ENCODE measurements at regions not wholly inside any gene's neighbourhood (a gene's known extent, or its start where the extent isn't known, plus 50 kb on each side); places are given as distances from the start of the nearest gene placed in this dataset.
A peak's percentile ranks its signal among the peaks of the same experiment; 100 is the strongest.

GRCh38 chr4:38318737-38319455 lies 345.1 kb upstream of the KLF3 start:
- Histone ChIP-seq H3K9me2 (ENCODE audit: insufficient read depth, low read length) (no peaks in the 10 kb centered on the region), H3K27ac (ENCODE audit: low read length) (no peak overlapping the region), H3K27me3 (ENCODE audit: insufficient read depth, low read depth, low read length) (no peaks in the 10 kb centered on the region), H3K79me2 (replicated peaks; ENCODE audit: insufficient read depth, low read length) (no peaks in the 10 kb centered on the region), H3F3A (ENCODE audit: insufficient read depth, low read length, poor library complexity, severe bottlenecking) (no peaks in the 10 kb centered on the region), H4K20me1 (ENCODE audit: insufficient read depth) (no peaks in the 10 kb centered on the region), H2AFZ (ENCODE audit: low read depth, low read length) (no peak overlapping the region), H3K36me3 (ENCODE audit: insufficient read depth, low read length) (no peaks in the 10 kb centered on the region), H3K9ac (ENCODE audit: low read length) (no peak overlapping the region), H3K9me3 (ENCODE audit: low read length) (no peaks in the 10 kb centered on the region), H3K4me2 (ENCODE audit: low read length) (no peak overlapping the region), H3K4me3 (ENCODE audit: low read length) (no peak overlapping the region)
- no peak for TF ChIP-seq REST (IDR thresholded peaks at IDR 0.05; ENCODE audit: borderline replicate concordance)
- TF ChIP-seq TAF1 (IDR thresholded peaks at IDR 0.05; ENCODE audit: low read depth): no peak
- TF ChIP-seq POLR2AphosphoS5 (IDR thresholded peaks at IDR 0.05): no peak
- no peak for TF ChIP-seq SMC3 (conservative IDR thresholded peaks at IDR 0.05; ENCODE audit: poor library complexity)
- TF ChIP-seq MXI1 (conservative IDR thresholded peaks at IDR 0.05; ENCODE audit: poor library complexity, severe bottlenecking): no peak
- TF ChIP-seq EP300 (conservative IDR thresholded peaks at IDR 0.05; ENCODE audit: poor library complexity, severe bottlenecking): no peak
- no peak for TF ChIP-seq CTCF (IDR thresholded peaks at IDR 0.05; ENCODE audit: poor library complexity, severe bottlenecking)
- no peak for TF ChIP-seq RAD21 (conservative IDR thresholded peaks at IDR 0.05)
- no peak for TF ChIP-seq EZH2 (IDR thresholded peaks at IDR 0.05; ENCODE audit: borderline replicate concordance, insufficient read depth, low read length, poor library complexity, severe bottlenecking)

GRCh38 chr4:38319456-38320342 lies 344.3 kb upstream of the KLF3 start:
- H3K9ac ChIP-seq (ENCODE audit: low read length): no peak overlapping the region
- H3K4me2 ChIP-seq (ENCODE audit: low read length): no peak overlapping the region
- H3K9me3 ChIP-seq (ENCODE audit: low read length): no peaks in the 10 kb centered on the region
- H2AFZ ChIP-seq (ENCODE audit: low read depth, low read length): no peak overlapping the region
- H3K79me2 ChIP-seq (replicated peaks; ENCODE audit: insufficient read depth, low read length): no peaks in the 10 kb centered on the region
- no peaks in the 10 kb centered on the region for H4K20me1 ChIP-seq (ENCODE audit: insufficient read depth)
- H3K9me2 ChIP-seq (ENCODE audit: insufficient read depth, low read length): no peaks in the 10 kb centered on the region
- no peaks in the 10 kb centered on the region for H3F3A ChIP-seq (ENCODE audit: insufficient read depth, low read length, poor library complexity, severe bottlenecking)
- no peaks in the 10 kb centered on the region for H3K27me3 ChIP-seq (ENCODE audit: insufficient read depth, low read depth, low read length)
- peak; percentile 68 for TF ChIP-seq RAD21 (conservative IDR thresholded peaks at IDR 0.05)
- TF ChIP-seq REST (IDR thresholded peaks at IDR 0.05; ENCODE audit: borderline replicate concordance): no peak
- no peak for TF ChIP-seq TAF1 (IDR thresholded peaks at IDR 0.05; ENCODE audit: low read depth)
- TF ChIP-seq CTCF (IDR thresholded peaks at IDR 0.05; ENCODE audit: poor library complexity, severe bottlenecking): peak; percentile 75
- TF ChIP-seq MXI1 (conservative IDR thresholded peaks at IDR 0.05; ENCODE audit: poor library complexity, severe bottlenecking): no peak
- TF ChIP-seq SMC3 (conservative IDR thresholded peaks at IDR 0.05; ENCODE audit: poor library complexity): peak; percentile 67
- TF ChIP-seq EP300 (conservative IDR thresholded peaks at IDR 0.05; ENCODE audit: poor library complexity, severe bottlenecking): no peak
- H3K27ac ChIP-seq (ENCODE audit: low read length): no peak overlapping the region
- H3K36me3 ChIP-seq (ENCODE audit: insufficient read depth, low read length): no peaks in the 10 kb centered on the region
- no peak overlapping the region for H3K4me3 ChIP-seq (ENCODE audit: low read length)
